Left ventricle myocardium superior (tissue), 1 donor: ENCODE measurements at regions not wholly inside any gene's neighbourhood (a gene's known extent, or its start where the extent isn't known, plus 50 kb on each side); places are given as distances from the start of the nearest gene placed in this dataset.
"Not testable (repeated sequence)": the region's sequence is repeated elsewhere in the genome, so short reads cannot be mapped to it uniquely, and the experiment has no call there.

ENCODE experiments used
- ATAC-seq: fragments of 200-7000 bp; cut with Tn5 transposase; one replicate; pipeline ENCODE4 v1.9.1; 2020; ENCODE audit warnings: mild to moderate bottlenecking, moderate library complexity
- DNase-seq: peaks from one replicate; pipeline ENCODE4 v3.0.0-alpha.2; 2020
- intact Hi-C: fragments of 100-400 bp; cut with micrococcal nuclease; formaldehyde crosslinking; loops from one replicate; pipeline ENCODE4 v1.11.0; 2022
- donor health status: DM: no; HTN: yes; CAD: no; lungs with severe emphysema.

DNA sequence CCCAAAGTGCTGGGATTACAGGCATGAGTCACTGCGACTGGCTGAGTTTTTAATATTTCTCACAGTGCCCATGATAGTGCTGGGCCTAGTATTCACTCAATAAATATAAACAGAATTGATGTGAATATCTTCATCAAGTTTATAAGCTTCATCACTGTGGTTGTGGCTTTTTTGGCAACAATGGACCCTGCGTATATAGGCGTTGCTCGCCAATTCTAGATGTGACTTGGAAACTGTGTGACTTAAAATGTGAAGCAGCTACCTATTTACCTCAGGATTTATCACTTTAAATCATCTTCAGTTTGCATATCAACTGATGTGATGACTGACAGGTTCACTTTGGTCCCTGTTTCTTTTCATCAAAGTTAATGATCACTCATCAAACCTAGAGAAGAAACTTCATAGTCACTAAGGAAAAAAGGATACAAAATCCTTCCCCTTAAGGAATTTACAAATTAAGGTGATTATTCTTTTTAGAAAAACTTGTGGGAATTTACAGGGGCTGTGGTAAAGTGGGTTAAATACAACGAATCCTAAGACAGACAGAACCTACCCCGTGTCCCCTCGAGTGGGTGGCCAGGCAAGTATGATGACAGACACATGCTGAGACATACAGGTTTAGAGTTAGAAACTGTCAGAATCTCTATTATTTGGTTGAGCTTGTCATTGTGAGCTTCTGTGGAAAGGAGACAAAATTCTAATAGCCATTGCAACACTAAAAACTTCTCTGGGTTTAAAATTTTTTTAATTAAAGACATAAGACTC, 101.3 kb downstream of the AKAP11 start:
- no peak for ATAC-seq
- DNase-seq, result no peak
- intact Hi-C loops, result no loop called here

DNA sequence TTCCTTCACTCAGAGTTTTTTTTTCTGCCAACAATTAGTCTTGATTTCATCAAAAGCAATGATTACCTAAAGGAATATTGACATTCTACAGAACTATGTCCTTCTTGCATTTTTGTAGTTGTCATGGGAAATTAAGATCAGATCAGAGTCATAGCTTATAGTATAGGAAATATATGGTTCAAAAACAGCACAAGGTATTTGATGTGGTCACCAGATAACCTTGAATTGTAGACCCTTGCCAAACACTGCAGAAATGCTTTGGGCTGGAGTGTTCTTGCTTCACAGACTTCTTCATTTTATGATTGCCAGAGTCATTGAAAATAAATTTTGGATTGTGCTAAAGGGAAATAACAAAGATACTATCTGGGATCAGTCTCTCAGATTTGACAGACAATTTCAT, 103.7 kb downstream of the AKAP11 start:
- DNase-seq (no peak), ATAC-seq (no peak)
- intact Hi-C loops, result no loop called here

DNA sequence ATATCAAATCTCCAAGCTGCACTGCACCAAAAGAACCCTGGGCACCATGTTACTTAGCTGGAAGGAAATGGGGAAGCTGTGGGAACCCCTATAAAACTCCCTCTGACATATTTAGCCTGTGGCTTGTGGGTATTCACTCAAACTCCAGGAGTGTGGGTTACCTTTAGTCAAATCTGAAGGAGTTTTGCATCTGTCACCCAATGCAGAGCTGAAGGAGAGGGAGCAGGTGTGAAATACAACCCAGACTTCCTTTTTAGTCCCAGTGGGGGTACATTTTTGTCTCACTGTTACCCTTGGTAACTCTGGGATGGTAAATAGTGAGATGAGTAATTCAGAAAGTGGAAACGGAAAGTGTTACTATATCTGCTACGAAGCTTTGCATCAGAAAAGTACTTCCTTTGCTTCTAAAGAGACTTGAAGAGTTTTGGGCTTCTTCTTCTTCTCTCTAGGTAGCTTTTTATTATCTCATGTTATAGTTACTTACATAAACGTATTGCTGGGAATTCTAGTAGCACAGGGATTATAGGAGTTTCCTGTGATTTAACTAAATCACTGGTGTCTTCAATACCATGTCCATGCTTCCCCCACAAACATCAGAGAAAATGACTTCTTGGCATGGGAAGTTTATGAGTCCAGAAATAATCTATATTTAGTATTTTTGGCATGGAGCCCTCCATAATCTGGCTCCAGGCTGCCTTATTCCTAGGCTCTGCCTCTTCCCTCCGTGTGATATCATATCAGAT, 105.9 kb downstream of the AKAP11 start:
- no peak for DNase-seq
- intact Hi-C loops, result no loop called here
- ATAC-seq, result no peak

DNA sequence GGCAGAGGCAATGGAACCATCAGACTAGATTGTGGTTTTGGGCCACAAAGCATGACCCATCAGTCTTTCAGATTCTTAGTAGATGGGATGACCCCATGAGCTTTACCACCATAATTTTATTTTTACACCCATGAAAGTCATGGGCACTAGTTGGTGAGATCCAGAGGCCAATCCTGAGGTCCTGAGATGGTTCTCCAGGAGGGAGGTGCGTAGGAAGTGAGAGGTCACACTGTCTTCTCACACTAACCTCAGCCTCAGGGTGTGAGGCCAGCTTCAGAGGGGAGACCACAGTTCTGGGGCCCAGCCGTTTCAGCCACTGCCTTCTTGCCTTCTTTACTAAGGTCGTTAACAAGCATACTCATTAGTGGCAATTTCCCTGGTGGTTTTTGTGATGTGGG, 106.4 kb downstream of the AKAP11 start:
- ATAC-seq (no peak), DNase-seq (no peak)
- intact Hi-C loops, result no loop called here

DNA sequence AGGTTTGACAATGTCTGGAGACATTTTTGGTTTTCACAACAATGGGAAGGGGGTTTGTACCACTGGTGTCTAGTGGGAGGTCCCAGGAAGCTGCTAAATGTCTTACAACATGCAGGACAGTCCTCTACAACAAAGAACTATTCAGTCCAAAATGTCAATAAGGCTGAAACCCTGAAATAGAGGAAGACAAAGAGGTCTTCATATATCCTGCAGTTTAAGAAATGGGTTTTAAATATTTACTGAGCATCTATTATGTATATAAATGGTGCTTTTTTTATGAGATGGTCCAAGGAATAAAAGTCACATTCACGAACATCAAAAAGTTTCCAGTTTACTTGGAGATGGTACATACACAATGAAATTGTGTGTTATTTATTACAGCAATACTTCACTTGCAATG, 107.3 kb downstream of the AKAP11 start:
- DNase-seq (no peak), ATAC-seq (no peak)
- intact Hi-C loops, result no loop called here

DNA sequence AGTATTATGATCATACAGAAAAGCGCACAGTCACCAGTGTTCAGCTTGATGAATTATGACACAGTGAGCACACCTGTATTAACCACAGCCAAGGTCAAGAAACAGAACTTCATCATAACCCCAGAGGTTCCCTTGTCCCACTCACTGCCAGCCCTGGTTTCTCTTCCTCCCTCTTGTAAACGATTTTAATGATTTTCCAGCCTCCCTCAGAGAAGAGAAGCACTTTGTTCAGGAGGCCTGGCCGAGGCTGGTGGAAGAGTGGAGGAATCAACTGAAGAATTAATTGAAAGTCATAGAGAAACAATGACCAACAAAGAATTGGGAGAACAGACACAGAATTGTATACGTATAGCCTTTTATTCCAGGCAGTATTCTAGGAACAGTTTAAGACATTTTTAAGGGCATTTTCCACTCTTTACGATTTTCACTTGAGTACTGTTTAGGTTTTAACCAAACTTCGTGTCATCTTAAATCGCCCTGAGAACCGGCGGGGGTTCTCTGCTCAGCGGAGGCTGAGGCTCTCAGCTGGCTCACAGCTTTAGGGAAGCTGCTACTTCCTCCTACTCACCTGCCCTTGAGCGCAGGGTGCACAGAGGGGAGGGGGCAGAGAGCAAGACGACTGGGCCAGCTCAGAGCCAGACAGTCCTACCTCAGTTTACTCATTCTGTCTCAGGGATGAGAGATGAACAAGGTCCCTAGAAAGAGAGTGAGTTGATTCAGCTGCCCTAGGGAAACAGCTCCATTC, 108.6 kb downstream of the AKAP11 start:
- intact Hi-C loops, result no loop called here
- DNase-seq (no peak), ATAC-seq (no peak)

DNA sequence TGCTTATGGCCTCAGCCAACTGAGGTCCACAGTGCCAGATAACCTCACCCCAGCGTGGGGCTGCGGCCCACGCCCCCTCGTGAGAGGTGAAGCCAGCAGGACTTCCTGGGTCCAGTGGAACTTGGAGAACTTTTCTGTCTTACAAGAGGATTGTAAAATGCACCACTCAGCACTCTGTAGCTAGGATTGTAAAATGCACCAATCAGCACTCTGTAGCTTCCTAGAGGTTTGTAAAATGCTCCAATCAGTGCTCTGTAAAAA, 109.1 kb downstream of the AKAP11 start:
- DNase-seq (no peak), ATAC-seq (no peak)
- intact Hi-C loops, result no loop called here

DNA sequence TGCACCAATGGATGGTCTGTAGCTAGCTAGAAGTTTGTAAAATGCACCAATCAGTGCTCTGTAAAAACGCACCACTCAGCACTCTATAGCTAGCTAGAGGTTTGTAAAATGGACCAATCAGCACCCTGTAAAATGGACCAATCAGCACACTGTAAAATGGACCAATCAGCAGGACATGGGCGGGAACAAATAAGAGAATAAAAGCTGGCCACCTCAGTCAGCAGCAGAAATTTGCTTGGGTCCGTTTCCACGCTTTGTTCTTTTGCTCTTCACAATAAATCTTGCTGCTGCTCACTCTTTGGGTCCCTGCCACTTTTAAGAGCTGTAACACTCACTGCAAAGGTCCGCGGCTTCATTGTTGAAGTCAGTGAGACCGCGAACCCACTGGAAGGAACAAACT, 109.5 kb downstream of the AKAP11 start:
- DNase-seq, ATAC-seq, intact Hi-C loops: not testable (repeated sequence)

DNA sequence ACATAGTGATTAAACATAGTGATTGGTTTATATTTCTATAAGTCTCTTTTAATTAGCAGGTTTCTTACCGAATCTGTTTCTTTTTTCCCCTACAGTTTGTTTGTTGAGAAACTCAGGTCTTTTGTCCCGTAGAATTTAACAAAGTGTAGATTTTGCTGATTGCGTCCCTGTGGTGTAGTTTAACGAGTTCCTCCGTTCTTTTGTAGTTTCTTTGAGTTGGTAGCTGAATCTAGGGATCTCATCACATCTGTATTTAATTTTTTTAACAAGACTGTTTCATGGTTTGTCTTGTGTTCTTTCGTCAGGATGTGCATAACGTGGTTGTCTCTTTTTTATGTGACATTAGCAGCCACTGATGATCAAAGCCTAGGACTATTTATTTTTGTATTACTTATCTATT, 111.1 kb downstream of the AKAP11 start:
- ATAC-seq (no peak), DNase-seq (no peak)

DNA sequence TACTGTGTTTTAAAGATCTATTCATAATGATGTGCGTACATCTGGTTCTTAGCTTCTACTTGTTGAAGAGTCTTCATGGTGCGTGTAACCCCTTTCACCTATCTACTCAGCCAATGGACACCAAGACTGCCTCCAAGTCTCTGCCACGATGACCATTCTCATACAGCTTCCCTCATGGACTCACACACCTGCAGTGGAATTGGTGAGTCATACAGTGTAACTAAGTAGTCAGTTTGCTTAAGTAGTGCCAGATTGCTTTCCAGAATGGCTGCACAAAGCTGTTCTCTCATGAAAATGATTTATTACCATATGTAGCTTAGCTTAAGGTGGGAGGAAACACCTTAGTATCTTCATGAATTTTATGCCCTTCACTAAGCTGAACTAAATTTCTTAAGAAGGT, 112.3 kb downstream of the AKAP11 start:
- intact Hi-C loops, result no loop called here
- no peak for ATAC-seq
- DNase-seq, result no peak

More for the DNA sequence above, 111.1 kb downstream of the AKAP11 start:
- intact Hi-C loops, result no loop called here

DNA sequence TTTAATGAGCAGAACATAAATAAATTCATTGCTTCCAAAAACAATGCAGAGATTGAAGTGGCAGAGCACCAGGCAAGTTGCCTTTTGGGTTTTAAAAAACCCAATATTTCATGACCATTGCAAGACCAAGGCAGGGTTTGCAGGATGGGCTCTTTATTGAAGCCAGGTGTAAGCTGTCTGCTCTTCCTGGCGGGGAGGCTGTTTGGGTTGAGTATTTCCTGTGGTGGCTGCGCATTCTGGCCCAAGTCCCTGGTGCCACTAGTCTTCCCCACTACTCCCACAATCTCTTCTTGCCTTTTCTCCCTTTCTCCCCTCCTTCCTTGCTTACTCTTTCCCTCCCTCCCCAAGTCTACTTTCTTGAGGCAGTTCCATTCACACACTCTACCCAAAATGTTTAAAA, 116.4 kb downstream of the AKAP11 start:
- ATAC-seq, result no peak
- intact Hi-C loops, result no loop called here
- no peak for DNase-seq

DNA sequence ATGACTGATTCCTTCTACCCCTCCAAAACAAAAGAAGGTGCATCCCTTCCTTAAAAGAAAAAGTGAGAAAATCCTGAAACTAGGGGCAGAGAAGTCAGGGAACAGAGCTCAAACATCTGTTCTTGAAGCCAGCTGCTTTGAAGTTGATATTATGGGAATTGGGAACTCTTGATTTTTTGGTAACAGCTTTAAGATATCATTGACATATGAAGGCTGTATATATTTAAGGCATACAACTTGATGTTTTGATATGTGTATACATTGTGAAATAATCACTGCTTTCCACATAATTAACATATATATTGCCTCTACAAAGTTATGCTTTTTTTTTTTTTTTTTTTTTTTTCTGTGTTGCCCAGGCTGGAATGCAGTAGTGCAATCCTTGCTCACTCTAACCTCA, 117.1 kb downstream of the AKAP11 start:
- intact Hi-C loops, result no loop called here
- ATAC-seq, result no peak
- DNase-seq, result no peak

DNA sequence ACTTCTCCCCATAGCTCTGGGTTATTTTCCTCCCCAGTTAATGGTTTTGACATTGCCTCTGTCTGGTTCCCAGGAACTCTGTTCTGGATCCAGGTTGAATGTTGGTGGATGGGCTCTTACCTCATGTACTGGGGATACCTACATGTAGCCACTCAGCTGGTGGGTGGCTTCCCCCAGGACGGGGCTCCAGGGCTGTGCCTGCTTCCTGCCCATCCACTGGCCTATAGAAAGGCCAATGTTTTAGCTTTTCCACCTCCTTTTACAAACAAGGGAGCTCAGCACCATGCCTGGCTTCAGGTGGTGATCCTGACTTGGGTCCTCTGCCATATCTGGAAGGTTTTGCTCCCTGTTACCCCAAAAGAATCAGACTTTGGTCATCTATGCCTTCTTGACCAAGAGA, 120.2 kb downstream of the AKAP11 start:
- DNase-seq (no peak), ATAC-seq (no peak)
- intact Hi-C loops, result no loop called here

DNA sequence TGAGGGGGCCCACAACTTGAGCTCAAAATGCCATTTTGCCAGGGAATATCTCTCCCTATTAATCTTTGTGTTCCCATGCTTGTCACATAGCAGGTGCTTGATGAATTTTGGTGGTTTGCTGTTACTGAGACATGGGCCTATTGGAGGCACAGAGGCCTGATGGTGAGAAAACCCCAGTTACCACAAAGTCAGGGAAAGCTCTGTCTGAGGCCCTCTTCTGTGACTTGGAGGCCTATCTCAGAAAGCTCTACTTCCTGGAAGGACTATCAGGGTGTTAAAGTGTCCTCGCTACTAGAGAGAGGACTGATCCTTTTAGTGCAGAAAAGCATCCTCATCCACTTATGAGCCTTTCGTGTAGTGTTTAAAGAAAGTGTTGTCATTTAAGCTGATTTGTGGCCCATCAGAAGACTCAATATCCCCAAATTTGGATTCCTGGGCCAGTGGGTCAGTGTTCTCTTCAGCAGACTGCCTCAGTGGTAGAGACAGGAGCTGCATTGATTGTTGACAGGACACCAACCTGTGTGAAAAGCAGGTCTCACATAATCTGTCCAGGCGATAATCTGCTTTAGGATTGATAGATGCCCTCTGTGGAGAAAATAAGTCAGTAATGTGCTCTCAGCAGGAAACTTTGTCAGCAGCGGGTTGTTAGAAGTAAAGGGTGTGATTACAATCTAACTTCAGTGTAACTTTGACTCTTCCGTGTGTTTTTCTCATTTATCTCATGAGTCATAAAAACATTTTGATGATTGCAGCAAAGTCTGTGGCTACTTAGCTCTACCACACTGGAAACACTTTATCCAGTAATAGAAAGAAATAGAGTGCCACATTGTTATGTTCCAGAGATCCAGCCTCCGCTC, 121.0 kb downstream of the AKAP11 start:
- no peak for ATAC-seq
- no peak for DNase-seq
- intact Hi-C loops, result no loop called here

DNA sequence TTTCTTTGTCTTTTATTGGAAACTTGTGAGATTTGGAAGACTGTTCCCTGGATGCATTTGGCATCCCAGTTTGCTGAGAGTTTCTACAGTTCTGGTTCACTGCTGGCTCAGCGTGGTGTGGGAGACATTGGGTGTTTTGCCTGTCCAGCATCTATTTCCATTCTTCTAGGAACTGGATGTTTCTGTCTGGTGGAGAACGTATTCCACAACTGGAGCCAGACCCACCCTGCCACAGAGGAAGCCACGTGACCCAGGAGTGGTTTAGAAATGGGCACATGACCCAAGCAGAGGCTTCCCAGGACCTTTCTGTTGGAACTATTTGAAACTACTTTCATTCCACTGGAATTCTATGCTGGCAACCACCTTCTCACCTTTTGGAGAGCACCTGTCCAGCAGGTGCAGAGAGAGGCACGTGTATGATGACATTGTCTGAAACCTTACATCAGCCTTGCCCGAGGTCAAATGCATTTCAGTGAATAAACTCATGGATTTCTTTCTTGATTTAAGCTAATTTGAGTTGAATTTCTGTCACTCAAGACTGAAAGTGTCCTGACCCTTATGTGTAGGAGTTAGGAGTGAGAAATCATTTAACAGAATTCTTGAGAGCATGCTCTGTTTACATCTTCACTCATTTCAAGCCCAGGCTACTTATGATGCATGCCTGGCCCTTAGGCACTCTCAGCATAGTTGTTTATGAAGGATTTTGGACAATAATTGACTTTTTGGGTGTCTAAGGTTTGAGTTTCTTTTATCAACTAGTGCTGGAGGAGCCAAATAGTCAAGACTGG, 121.8 kb downstream of the AKAP11 start:
- DNase-seq (no peak), ATAC-seq (no peak)
- intact Hi-C loops, result no loop called here

DNA sequence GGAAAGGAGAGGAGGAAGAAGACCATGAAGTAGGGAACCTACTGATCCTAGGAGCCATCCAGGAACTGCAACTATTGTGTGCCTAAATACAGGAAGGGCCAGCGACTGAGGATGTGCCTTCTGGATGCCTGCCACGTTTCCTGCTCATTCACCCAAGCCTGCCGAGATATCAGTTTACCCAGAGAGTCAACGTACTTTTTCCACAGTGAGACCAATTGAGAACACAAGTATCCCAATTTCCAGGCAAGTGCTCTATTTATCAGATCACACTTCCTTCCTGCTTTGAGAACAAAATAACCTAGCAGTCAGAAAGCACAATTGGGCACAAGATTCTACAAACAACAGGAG, 122.4 kb downstream of the AKAP11 start:
- ATAC-seq (no peak), DNase-seq (no peak)
- intact Hi-C loops, result no loop called here

DNA sequence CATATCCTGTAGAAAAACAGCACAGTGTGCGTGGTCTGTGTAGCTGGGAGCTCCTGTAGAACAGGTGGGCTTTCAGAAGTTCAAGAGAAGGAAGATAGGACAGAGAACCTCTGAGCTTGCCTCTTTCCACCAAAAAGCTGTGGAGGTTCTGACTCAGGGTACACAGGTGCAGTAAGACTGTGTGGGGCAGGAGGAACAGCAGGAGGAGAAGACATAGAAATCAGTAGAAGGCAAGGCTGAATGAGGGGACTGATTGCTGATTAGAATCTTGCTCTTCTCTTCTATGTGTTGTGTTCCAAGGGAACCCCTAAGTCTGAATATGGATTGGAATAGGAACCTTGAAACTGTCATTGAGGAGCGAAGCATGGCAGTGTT, 122.7 kb downstream of the AKAP11 start:
- intact Hi-C loops, result no loop called here
- ATAC-seq (no peak), DNase-seq (no peak)

DNA sequence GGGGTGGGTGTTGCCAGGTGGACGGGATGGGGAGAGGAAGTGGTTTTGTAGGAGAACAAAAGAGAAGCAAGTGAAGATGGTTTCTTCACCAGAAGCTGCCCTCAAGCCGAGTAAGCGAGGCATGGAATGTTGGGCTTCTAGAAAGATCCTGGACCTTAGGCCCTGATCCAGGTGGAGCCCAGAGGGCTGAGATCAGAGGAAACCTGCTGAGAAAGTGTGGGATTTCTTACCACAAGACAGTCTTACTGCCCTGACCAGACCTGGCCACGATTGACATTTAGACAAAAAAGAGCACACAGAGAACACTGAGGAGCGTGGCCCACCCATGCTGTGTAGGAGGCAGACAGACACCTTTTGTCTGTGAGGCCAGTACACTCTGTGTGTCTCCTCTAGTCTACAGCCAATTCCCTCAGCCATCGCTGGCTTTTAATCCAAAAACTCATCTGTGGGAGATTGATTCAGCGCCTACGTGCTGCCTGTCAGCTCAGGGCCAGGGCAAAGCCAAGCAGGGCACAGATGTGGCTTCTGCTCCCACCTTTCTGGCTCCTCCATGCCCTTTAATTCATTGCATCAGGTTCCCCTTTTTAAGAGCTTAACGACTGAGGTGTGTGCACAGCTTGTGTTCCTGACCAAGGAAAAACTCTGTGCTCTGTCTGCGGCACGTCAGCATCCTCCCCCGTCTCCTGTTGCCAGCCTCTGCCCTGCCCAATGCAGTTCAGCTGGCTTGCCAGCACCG, 123.3 kb downstream of the AKAP11 start:
- ATAC-seq, result no peak
- intact Hi-C loops, result no loop called here
- no peak for DNase-seq
